Neuron (in vitro differentiated cells): ENCODE measurements at regions not wholly inside any gene's neighbourhood (a gene's known extent, or its start where the extent isn't known, plus 50 kb on each side); places are given as distances from the start of the nearest gene placed in this dataset.

Experiments used
- H2AFZ ChIP-seq: one replicate; pipeline ENCODE4 v1.6.1; 2013; ENCODE audit warnings: low read depth, mild to moderate bottlenecking, inconsistent platforms, low read length, moderate library complexity
- H3K27me3 ChIP-seq: one replicate; pipeline ENCODE4 v1.6.1; 2013; ENCODE audit warnings: low read length; ENCODE audit not compliant: insufficient read depth
- H3K36me3 ChIP-seq: one replicate; pipeline ENCODE4 v1.6.1; 2013; ENCODE audit warnings: low read length; ENCODE audit not compliant: insufficient read depth
- H3K4me1 ChIP-seq: one replicate; pipeline ENCODE4 v1.6.1; 2013; ENCODE audit warnings: low read length; ENCODE audit not compliant: insufficient read depth
- H3K4me3 ChIP-seq: 2 replicates; pipeline ENCODE4 v1.5.1; 2013; ENCODE audit warnings: mild to moderate bottlenecking, low read length, moderate library complexity
- H3K9me3 ChIP-seq: one replicate; pipeline ENCODE4 v1.6.1; 2013; ENCODE audit warnings: low read length

GRCh38 chr10:21080261-21080660 lies 183.2 kb upstream of the NEBL start:
- Histone ChIP-seq H3K27me3 (no peaks in the 10 kb centered on the region), H3K36me3 (no peaks in the 10 kb centered on the region), H3K4me3 (no peak overlapping the region)

GRCh38 chr10:21079330-21079658 lies 182.2 kb upstream of the NEBL start:
- H3K4me3 ChIP-seq: no peak overlapping the region
- no peak overlapping the region for H2AFZ ChIP-seq
- no peaks in the 10 kb centered on the region for H3K9me3 ChIP-seq
- H3K36me3 ChIP-seq: no peaks in the 10 kb centered on the region
- no peaks in the 10 kb centered on the region for H3K27me3 ChIP-seq
- H3K4me1 ChIP-seq: peaks cover 4% of the 10 kb centered on the region

More at GRCh38 chr10:21080261-21080660, 183.2 kb upstream of the NEBL start:
- Histone ChIP-seq H3K9me3 (no peaks in the 10 kb centered on the region), H2AFZ (no peak overlapping the region), H3K4me1 (peaks cover 4% of the 10 kb centered on the region)

- no peaks in the 10 kb centered on the region for H3K27me3 ChIP-seq
- H2AFZ ChIP-seq: no peak overlapping the region
- H3K36me3 ChIP-seq: no peaks in the 10 kb centered on the region
- H3K4me1 ChIP-seq: peaks cover 4% of the 10 kb centered on the region
- no peaks in the 10 kb centered on the region for H3K9me3 ChIP-seq
- no peak overlapping the region for H3K4me3 ChIP-seq
Measured at GRCh38 chr10:21078410-21079329, 181.6 kb upstream of the NEBL start.

DNA sequence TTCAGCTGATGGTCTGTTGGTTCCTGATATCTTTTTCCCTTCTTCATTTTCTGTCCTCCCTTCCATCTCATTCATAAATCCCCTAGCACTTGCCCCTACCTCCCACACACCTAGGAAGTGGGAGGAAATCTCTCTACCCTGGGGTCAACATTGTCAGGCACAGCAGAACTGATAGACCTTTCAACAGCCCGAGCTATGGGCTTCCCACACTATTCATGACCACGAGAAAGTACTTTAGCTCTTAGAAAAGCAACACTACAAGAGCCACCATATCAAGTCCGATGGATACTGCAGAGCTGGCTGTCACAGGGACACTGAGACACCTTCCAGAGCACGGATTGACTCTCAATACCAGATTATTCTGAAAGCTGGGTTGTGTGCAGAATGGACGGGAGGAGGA lies 180.6 kb upstream of the NEBL start:
- Histone ChIP-seq H3K36me3 (no peaks in the 10 kb centered on the region), H3K4me3 (no peak overlapping the region), H3K4me1 (peaks cover 4% of the 10 kb centered on the region), H3K9me3 (no peaks in the 10 kb centered on the region), H2AFZ (no peak overlapping the region), H3K27me3 (no peaks in the 10 kb centered on the region)

DNA sequence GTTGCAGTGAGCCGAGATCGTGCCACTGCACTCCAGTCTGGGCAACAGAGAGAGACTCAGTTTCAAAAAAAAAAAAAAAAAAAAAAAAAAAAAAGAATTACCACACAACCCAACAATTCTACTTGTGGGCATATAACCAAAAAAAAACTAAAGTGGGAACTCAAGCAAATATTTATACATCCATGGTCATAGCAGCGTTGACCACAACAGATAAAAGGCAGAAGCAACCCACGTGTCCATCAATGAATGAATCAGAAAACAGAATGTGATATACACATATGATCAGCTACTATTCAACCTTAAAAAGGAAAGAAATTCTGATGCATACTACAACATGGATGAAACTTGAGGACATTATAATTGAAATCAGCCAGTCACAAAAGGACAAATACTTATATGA lies 179.3 kb upstream of the NEBL start:
- no peak overlapping the region for H3K4me3 ChIP-seq
- H3K27me3 ChIP-seq: no peaks in the 10 kb centered on the region
- peaks cover 4% of the 10 kb centered on the region for H3K4me1 ChIP-seq
- no peaks in the 10 kb centered on the region for H3K36me3 ChIP-seq
- no peak overlapping the region for H2AFZ ChIP-seq
- H3K9me3 ChIP-seq: no peaks in the 10 kb centered on the region

DNA sequence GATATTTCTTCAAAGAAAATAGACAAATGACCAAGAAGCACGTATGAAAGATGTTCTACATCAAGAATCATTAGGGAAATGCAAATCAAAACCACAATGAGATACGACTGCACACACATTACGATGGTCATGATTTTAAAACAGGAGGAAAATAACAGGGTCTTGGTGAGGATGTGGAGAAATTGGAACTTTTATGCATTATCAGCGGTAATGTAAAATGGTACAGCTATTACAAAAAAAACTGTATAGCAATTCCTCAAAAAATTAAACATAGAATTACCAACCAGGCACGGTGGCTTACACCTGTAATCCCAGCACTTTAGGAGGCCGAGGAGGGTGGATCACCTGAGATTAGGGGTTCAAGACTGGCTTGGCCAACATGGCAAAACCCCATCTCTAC lies 178.8 kb upstream of the NEBL start:
- no peaks in the 10 kb centered on the region for H3K9me3 ChIP-seq
- H2AFZ ChIP-seq: no peak overlapping the region
- no peaks in the 10 kb centered on the region for H3K27me3 ChIP-seq
- H3K4me3 ChIP-seq: no peak overlapping the region
- peaks cover 4% of the 10 kb centered on the region for H3K4me1 ChIP-seq
- H3K36me3 ChIP-seq: no peaks in the 10 kb centered on the region

DNA sequence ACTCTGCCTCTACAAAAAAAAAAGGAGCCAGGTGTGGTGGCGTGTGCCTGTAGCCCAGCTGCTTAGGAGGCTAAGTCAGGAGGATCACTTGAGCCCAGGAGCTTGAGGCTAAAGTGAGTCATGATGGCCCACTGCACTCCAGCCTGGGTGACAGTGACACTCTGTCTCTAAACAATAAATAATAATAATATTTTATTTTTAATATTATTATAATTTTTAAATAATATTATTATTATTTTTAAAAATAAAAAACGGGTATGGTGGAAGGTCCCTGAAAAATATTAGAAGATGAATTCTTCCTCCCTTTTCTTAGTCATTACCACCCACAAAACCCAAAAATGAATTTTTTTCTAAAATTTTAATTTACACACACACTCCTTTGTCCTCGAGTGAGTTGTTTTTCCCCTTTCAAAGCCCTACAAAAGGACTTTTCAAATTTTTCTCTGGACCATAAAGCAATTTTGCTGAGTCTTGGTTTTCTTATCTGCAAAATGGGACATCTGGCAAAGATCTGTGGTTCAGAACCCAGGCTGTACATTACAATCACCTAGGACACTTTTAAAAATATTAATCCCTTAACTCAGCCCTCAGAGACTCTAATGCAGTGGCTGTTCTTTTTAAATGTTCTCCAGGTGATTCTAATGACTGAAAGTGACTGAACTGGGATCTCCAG lies 174.0 kb upstream of the NEBL start:
- peaks cover 15% of the 10 kb centered on the region for H3K4me1 ChIP-seq
- H3K27me3 ChIP-seq: no peaks in the 10 kb centered on the region
- H3K9me3 ChIP-seq: no peaks in the 10 kb centered on the region
- no peak overlapping the region for H2AFZ ChIP-seq
- H3K4me3 ChIP-seq: no peak overlapping the region
- H3K36me3 ChIP-seq: no peaks in the 10 kb centered on the region

- peak overlapping the region; percentile 28 for H3K4me3 ChIP-seq
- H3K27me3 ChIP-seq: no peaks in the 10 kb centered on the region
- H3K4me1 ChIP-seq: peaks cover 15% of the 10 kb centered on the region
- no peaks in the 10 kb centered on the region for H3K9me3 ChIP-seq
- H2AFZ ChIP-seq: no peak overlapping the region
- no peaks in the 10 kb centered on the region for H3K36me3 ChIP-seq
Measured at GRCh38 chr10:21069929-21070700, 173.0 kb upstream of the NEBL start.

DNA sequence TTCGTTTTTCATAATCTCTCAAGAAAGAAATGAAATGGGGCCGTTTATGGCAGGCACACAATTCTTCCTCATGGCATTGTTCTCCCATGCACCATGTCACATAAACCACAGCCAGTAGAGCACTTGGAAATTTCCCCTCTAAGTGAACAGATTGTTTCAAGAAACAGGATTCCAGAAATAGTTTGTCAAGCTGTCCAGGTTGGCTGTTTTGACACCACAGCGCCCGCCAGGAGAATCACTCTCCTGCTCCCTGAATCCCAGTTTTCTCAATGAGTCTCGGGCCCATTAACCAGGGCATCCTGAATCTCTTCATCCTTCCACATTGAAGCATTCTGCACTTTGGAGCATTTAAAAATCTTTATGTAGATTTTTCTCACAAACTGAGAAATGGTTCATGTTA lies 172.2 kb upstream of the NEBL start:
- no peaks in the 10 kb centered on the region for H3K27me3 ChIP-seq
- no peaks in the 10 kb centered on the region for H3K36me3 ChIP-seq
- H2AFZ ChIP-seq: no peak overlapping the region

DNA sequence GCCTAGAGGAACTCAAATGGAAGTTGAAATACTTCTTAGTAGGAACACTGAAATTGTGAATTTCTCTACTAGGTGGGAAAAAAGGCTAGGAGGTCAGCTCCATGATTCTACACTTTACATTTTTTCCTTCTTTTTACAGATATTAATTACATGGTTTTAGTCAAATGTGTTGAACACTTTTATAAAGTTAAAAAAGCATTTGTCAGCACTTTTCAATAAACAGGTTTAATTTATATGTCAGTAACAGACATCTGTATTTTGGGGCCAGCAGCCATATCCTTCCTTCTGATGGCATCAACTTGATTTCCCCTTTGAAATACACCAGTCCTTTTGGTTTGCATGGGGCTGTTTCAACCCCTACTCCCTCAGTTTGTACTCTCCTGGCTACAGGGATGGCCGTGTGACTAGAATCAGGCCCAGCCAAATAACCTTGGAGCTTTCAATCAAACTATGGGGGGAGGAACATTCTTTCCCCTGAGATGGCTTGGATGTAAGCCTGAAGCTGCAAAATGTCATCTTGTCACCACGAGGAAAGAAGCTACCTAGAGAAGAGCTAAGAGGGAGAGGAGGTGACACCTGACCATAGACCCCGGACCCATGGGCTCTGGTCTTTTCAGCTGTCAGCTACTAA lies 171.0 kb upstream of the NEBL start:
- H3K9me3 ChIP-seq: no peaks in the 10 kb centered on the region
- no peak overlapping the region for H2AFZ ChIP-seq
- peaks cover 15% of the 10 kb centered on the region for H3K4me1 ChIP-seq
- no peaks in the 10 kb centered on the region for H3K27me3 ChIP-seq
- H3K4me3 ChIP-seq: no peak overlapping the region
- H3K36me3 ChIP-seq: no peaks in the 10 kb centered on the region

More for the DNA sequence above, 172.2 kb upstream of the NEBL start:
- Histone ChIP-seq H3K9me3 (no peaks in the 10 kb centered on the region), H3K4me1 (peaks cover 15% of the 10 kb centered on the region), H3K4me3 (no peak overlapping the region)

DNA sequence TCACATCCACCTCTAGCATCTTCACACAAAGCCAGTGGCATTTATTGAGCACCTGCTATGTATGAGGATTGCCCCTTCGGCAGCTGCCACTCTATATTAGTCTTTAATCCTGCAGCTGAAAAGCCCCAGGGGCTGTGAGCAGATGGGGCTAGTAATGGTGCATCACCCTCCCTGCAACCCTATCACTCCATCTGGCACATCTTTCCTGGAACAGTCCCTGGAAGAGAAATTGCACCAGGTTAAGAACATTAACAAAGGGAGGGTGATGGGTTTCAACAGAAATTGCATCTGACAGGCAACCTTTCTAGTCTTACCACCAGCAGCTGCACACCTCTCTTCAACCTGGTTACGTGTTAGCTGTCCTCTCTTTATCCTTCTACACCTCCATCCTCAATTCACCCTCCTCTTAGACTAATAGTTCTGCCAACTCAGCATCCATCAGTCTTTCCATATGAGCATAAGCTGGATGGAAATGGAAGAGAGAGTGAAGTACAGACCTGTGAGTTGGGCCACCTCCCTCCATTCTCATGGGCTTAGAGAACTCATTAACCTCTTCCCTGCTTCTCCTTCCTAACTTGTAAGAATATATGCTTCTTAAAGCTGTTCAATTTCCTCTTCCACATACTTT lies 168.6 kb upstream of the NEBL start:
- H3K36me3 ChIP-seq: no peaks in the 10 kb centered on the region
- H3K27me3 ChIP-seq: no peaks in the 10 kb centered on the region
- no peaks in the 10 kb centered on the region for H3K9me3 ChIP-seq
- peaks cover 18% of the 10 kb centered on the region for H3K4me1 ChIP-seq
- H3K4me3 ChIP-seq: no peak overlapping the region
- H2AFZ ChIP-seq: no peak overlapping the region

DNA sequence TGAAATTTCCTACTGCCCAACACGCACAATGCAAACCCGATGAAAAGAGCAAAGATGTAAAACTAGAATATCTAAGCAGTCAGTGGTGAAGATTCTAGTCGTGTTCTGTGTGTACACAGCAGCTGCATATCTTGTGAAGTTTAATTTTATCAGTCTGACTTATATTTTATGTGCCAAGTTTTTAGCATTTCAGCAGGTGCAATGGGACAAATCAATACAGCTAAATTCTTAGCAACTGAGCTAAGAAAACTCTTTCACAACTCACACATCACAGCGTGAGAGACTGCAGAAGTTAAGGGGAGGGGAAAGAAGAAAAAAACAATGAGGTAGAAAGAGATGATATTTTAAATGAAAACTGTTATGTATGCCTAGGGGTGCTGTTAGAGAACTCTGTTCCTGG lies 164.9 kb upstream of the NEBL start:
- Histone ChIP-seq H3K9me3 (peaks cover 4% of the 10 kb centered on the region), H3K4me3 (no peak overlapping the region), H3K27me3 (no peaks in the 10 kb centered on the region), H2AFZ (no peak overlapping the region), H3K36me3 (no peaks in the 10 kb centered on the region), H3K4me1 (peaks cover 15% of the 10 kb centered on the region)
